Activated CD8-positive, alpha-beta memory T cell treated with anti-CD3 and anti-CD28 coated beads for 4 hours (primary cell): ENCODE measurements at regions not wholly inside any gene's neighbourhood (a gene's known extent, or its start where the extent isn't known, plus 50 kb on each side); places are given as distances from the start of the nearest gene placed in this dataset.

Experiments
- DNase-seq, 2 donors: peaks; one replicate each; pipeline ENCODE4 v3.0.0-alpha.2; 2020; ENCODE audit warnings: low read depth in 2 of 2

DNA sequence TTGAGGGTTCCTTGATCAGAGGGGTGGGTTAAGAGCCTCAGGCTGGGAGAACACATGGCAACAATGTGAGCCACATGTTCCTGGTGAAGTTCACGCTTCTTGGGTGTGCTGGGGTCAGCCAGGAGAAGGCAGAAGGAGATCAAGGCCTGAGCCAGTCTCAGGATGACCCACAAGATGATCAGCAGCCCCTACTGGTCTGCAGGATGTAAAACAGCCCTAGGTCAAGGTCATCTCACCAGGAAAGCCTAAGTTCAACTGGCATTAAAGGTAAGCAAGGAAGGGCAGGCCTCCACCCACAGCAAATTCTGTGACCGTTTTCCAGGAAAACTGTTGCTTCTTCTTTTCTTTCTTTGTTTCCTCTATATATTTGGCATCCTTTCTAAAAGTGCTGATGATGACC is 156.7 kb upstream of the KIRREL3 start:
- DNase-seq = no peak

DNA sequence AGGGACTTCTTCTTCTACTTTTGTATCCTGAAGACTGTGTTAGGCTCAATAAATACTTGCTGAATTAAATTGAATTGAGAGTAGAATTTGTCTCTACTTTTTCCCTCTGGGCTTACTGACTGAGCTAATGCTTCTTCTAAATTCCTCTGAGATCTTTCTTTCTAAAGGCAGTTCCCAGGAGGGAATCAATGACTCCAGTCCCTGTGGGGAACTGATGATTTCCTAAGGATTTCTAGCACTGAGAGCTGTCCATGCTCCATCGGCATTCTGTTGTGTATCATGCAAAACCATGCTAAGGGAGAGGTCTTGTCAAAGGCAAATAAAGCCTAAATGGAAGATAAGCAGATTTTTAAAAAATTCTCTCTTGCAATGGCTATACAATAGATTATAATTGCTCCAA is 148.8 kb upstream of the KIRREL3 start:
- DNase-seq = no peak

DNA sequence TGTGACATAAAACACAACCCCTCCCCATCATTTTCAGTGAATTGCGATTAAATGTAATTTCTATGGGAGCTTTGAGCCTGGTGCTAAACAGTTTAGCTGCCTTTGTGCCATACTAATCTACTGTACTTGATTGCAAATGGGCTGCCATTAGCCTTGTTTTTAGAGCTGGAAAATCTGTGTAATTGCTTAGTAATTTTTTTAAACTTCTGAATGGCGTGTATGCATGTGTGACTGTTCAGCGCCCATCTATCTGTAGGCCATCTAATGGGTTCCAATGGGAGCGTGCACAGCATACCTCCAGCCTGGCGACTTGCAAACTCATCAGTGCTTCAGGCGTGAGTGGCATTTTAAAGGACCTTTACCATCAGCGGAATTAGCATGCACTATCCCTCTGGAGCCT is 142.7 kb upstream of the KIRREL3 start:
- no peak for DNase-seq

DNA sequence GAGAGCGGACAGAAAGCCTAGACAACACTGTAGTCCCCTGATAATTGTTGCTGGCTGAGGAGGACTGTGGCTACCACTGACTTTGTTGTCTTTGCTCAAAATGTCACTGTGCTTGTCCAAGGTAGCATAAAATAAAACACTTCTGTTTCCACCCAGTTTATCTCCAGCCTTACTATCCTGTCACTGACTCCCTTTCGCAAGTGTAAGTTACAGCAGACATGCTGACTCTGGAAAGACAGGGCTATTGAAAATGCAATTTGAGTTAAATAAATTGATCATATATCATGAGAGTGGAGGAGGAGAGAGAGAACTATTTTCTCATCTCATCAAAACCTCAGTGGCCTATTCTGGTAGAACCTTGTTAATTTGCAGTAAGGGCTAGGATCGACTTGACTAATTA is 138.0 kb upstream of the KIRREL3 start:
- DNase-seq = no peak

DNA sequence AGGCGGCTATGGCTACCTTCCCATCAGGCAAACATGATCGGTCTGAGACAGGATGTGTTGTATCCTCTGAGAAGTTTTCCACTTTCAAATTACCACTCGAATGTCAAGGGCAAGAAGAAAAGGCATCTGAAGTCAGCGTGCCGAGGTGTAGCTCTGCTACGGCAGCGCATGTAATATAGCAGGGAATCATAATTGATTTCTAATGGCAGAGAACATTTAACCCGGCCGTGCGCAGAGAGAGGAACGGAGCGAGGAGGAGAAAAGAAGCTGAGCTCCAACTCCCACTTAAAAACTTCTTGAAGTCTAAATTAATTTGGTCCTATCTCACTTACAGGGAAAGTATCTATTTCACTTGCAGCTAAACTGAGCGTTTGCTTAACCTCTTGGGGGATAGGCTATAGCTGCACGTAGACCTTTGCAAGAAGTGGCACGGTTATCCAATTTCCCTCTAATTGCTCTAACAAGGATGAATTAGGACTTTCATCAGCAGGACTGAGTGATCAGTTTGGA is 137.3 kb upstream of the KIRREL3 start:
- DNase-seq = no peak

DNA sequence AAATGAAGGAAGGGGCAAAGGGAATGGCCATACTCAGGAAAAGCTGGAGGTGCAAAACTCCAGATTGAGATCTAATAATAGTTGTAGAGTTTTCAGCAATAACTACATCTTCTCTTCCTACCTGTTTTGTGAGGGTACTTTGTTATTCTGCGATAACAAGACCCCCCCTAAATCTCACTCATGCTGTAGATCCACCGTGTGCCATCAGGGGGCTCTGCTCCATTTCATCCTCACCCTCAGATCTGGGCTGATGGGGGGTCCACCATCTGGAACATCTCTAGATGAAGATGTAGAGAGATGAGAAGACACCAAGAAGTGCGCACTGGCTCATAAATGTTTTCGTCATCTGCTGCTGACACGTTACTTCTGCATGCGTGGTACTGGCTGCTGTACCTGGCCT is 135.9 kb upstream of the KIRREL3 start:
- DNase-seq = no peak

- no peak for DNase-seq
Measured at GRCh38 chr11:127135256-127135655, 134.7 kb upstream of the KIRREL3 start.

- no peak for DNase-seq
Measured at GRCh38 chr11:127133061-127133460, 132.5 kb upstream of the KIRREL3 start.

- DNase-seq = no peak
Measured at GRCh38 chr11:127130321-127130720, 129.8 kb upstream of the KIRREL3 start.

DNA sequence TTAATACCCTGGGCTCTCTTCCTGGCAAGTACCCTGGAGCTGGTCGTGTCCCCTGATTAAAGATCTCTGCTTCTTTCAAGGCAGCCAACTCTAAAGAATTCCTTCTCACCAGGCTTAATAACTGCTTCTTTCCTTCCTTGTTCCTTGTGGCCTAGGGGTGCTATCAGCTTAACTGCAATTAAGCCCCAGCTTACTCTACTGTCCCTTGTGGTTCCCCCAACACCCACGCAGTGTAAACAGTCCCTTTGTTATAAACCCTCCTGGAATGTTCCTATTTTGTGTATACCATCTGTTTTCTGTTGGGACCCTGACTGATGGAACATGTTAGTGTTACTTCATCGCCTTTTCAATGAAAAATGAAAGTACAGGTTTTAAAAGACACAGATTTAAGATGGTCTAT is 126.4 kb upstream of the KIRREL3 start:
- DNase-seq = no peak

DNA sequence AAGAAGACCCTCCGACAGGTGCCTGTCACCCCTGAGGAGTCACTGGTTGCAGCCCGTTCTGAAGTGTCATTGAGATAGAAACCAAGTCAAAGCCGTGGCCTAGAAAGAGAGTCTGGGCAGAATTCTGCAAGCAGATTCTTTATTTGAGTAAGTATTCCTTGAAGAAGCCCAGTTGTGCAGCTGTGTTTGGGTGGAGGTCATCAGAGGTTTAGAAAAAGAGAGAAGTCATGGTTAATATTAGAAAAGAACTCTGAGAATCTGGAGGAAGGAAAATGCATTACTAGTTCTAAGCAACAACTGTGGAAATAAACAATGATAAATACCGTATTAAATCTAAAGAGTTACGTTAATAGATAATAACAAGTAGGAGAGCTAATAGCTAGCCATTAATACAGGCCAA is 118.8 kb upstream of the KIRREL3 start:
- DNase-seq = no peak

DNA sequence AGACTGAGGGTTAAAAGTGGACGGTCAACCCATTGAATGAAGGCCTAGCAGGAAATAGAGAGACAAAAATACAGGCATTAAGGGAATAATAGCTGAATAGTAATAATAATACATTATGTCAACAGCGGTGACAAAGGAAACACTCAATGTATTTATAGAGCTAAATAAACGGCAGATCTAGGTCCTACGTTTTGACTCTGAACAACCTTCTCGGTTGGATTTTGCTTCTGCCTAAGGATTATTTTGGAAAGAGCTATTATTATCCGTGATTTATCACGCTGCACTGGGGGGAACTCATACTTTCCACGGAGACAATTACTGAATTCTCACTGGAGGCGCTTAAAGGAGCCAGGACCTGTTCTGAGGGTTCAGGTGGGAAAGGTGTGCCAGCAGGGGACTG is 118.2 kb upstream of the KIRREL3 start:
- DNase-seq = no peak

DNA sequence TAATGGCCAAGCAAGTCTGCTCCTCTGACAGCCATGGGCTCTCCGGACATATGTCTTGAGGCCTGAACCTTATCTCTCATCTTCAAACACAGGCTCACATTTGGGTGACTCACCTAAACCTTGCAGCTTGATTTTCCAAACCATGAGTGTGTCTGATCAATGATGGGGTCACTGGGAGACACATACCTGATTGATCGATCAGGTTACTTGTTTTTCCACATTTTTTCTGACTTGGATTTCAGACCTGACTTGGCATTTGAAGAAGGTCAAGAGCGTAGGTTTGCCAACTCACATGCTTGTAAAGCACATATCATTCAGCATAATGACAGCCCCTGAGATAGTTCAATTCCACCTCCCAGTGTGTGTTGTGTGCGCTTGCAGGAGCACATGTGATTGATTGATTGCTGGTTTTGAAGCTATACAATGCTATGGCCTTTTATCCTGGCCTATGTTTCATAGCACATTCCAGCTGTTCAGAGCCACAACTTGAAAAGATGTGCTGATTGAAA is 116.7 kb upstream of the KIRREL3 start:
- no peak for DNase-seq

DNA sequence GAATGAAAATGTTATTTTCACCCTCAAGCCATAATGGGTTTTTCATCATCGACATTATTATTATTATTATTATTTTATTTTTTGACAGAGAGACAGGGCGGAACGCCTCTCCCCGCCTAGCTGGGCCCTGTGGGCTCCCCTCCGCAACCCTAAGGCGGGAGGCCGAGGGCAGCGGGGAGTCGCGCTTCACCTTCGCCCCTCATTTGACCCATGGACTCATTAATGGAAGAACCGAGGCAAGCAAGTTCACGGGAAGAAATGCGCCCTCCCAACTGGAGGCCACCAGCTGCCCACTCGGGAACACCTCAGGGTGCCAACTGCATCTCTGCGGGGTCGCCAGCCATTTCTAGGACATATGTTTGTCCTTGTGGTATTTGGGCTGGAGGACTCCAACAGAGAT is 115.3 kb upstream of the KIRREL3 start:
- no peak for DNase-seq

GRCh38 chr11:127114035-127114434 is 113.5 kb upstream of the KIRREL3 start:
- no peak for DNase-seq

DNA sequence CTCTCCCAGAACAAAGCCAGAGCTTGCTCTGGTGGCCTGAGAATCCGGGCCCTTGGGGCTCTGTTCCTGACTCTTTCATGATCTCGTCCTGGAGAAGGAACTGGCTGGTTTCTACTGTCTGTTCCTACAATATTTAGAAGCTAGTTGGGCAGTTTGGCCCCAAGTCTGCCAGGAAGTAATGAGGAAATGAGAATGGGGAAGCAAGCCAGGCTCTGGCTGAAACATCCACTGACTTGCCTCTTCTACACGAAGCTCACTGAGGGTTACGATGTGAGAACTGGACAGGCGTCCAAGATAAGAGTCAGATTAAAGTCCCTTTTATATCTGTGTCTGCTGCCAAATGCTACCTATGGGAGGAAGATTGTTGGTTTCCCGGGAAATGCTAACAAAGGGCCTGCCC is 110.0 kb upstream of the KIRREL3 start:
- no peak for DNase-seq

DNA sequence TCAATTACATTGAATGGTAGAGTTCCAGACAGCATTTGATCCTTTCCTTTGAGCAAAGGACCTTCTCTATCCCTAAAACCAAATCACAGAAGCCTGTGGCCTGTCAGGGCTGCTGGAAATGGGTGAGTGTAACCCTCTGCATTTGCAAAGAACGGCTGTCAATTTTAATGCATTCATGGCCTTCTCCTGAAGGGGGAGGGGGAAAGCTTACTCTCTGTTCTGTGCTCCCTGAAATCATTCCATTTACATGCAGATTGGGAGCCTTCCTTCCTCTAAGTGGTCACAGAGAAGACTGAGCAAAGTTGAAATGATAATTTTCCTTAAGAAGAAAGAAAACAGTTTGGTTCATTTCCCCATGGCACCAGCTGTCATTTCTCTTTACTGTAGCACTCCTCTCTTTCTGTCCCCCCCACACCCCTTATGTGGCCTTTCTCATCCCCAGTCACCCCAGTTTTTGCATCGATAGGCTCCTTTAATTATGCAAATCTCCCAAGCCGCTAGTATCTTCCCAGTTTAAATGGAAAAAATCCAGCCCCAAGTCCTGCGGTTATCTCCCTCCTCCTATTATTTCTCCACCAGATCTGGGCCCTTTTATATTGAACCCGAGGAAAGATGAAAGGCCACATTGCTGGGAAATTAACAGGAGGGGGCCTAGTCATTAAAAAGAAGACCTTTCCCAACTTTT is 109.4 kb upstream of the KIRREL3 start:
- no peak for DNase-seq

GRCh38 chr11:127108838-127109237 is 108.3 kb upstream of the KIRREL3 start:
- no peak for DNase-seq

DNA sequence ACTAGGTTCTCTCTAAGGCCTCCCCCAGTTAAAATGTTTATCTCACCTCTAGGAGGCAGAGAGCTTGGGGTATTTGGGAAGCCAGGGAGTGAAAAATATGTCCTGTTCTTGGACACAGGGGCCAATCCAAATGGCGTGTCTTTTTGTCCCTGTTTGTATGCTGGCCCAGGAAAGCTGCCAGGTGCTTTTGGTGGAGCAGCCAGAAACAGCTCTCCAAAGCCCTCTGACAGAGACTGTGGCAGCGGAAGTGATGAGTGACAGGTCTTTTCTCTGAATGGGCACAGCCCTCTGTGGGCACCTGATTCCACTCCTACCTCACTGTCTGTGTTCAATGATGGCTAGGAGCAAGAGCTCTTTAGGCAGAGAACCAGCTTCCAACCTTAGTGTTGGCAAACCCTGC is 106.4 kb upstream of the KIRREL3 start:
- no peak for DNase-seq

- no peak for DNase-seq
Measured at GRCh38 chr11:127105593-127106541, 105.3 kb upstream of the KIRREL3 start.

- DNase-seq = no peak
Measured at GRCh38 chr11:127103586-127104388, 103.2 kb upstream of the KIRREL3 start.

DNA sequence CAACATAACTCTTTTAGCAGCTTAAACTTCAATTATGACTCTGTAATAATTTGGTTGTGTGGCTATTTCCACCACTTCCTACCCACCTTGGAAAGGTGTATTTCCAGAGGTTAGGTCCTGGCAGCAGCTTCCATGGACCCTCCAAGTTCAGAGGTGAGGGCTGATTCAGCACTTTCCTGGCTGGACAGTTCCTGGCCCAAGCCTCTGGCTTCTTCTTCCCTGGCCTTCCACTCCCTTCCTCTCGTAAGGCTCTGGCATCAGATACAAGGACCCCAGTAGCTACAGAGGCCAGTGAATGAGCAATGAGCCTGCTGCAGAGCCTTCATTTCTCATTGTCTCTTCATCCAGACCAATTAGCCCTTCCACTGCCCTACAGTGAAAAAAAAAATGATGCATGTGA is 98.1 kb upstream of the KIRREL3 start:
- no peak for DNase-seq
